HepG2 (cell line): ENCODE measurements at regions not wholly inside any gene's neighbourhood (a gene's known extent, or its start where the extent isn't known, plus 50 kb on each side); places are given as distances from the start of the nearest gene placed in this dataset.

Source experiments
- ATAC-seq: fragments of 200-7000 bp; cut with Tn5 transposase; 3 replicates; pipeline ENCODE4 v1.9.1; 2020; ENCODE audit warnings: mild to moderate bottlenecking, moderate library complexity
- BruUV-seq: library from RNA; stranded (reverse); fragments of 400-500 nt; replicated peaks from 2 replicates; lab custom pipeline; 2021; lab: Mats Ljungman, UMichigan
- CTCF ChIA-PET: fragments of 300-600 bp; formaldehyde crosslinking; extraction: SDS; loops from one replicate; lab custom pipeline; 2021; ENCODE audit warnings: low total read pairs, inconsistent platforms, low intra/inter-chr PET ratio; lab: Yijun Ruan, JAX
- POLR2A ChIA-PET: fragments of 350-600 bp; sonication (Branson Sonifier 250); formaldehyde crosslinking; loops from one replicate; lab custom pipeline; 2020; ENCODE audit warnings: antibody characterized with exemption, inconsistent platforms; lab: Yijun Ruan, JAX
- DNase-seq: peaks from one replicate; pipeline ENCODE4 v3.0.0-alpha.2; 2015; ENCODE audit warnings: low spot score
- FAIRE-seq: peaks from 3 replicates; lab custom pipeline; 2011; peaks lifted over from hg19 to GRCh38; lab: Jason Lieb, UNC
- H2AFZ ChIP-seq: one replicate; pipeline ENCODE4 v1.6.1; 2011; ENCODE audit warnings: low read length, inconsistent platforms
- H3K27ac ChIP-seq: fragments of 300-600 bp; 3 replicates; pipeline ENCODE4 v1.8.0; 2011; ENCODE audit warnings: mixed run types, mild to moderate bottlenecking, mixed read lengths, low read length, inconsistent platforms; ENCODE audit not compliant: insufficient read depth; ENCODE audit errors: extremely low read length
- H3K27me3 ChIP-seq, 2 experiments: fragments of 200-600 bp in 1 of 2; 2 replicates in 1 of 2; 3 replicates in 1 of 2; pipeline versions ENCODE4 v1.6.0 to v1.8.0; 2011; ENCODE audit warnings: low read length in 2 of 2, mild to moderate bottlenecking in 2 of 2, moderate library complexity in 2 of 2, inconsistent platforms in 1 of 2; ENCODE audit not compliant: insufficient read depth in 2 of 2, control insufficient read depth in 1 of 2
- H3K36me3 ChIP-seq, 2 experiments: fragments of 200-600 bp in 1 of 2; replicated peaks in 1 of 2; 2 replicates in 1 of 2; 3 replicates in 1 of 2; pipeline versions ENCODE4 v1.5.1 to v1.8.0; 2011; ENCODE audit warnings: low read length in 2 of 2, inconsistent platforms in 1 of 2; ENCODE audit not compliant: insufficient read depth in 2 of 2, control insufficient read depth in 1 of 2
- H3K4me1 ChIP-seq: 2 replicates; pipeline ENCODE4 v1.5.1; 2012; ENCODE audit warnings: low read length, inconsistent platforms; ENCODE audit not compliant: insufficient read depth
- H3K4me2 ChIP-seq: 2 replicates; pipeline ENCODE4 v1.6.0; 2011; ENCODE audit warnings: low read depth, low read length, inconsistent platforms
- H3K4me3 ChIP-seq, 3 experiments: fragments of 200-600 bp in 1 of 3; sonication (generic), shearing (Covaris generic) in 1 of 3; replicated peaks in 1 of 3; 2 replicates each; pipeline ENCODE4 v1.5.1; 2011 to 2016; ENCODE audit warnings: low read length in 3 of 3, inconsistent platforms in 2 of 3, low read depth in 2 of 3, mild to moderate bottlenecking in 2 of 3, control low read depth in 1 of 3, mixed read lengths in 1 of 3; ENCODE audit not compliant: insufficient read depth in 1 of 3
- H3K79me2 ChIP-seq: one replicate; pipeline ENCODE4 v1.6.1; 2011; ENCODE audit warnings: low read length, inconsistent platforms; ENCODE audit not compliant: insufficient read depth
- H3K9ac ChIP-seq: 2 replicates; pipeline ENCODE4 v1.6.0; 2011; ENCODE audit warnings: mild to moderate bottlenecking, low read depth, low read length, inconsistent platforms; ENCODE audit not compliant: insufficient read depth
- H3K9me3 ChIP-seq: 2 replicates; pipeline ENCODE4 v1.5.1; 2012; ENCODE audit warnings: mild to moderate bottlenecking, low read length
- H4K20me1 ChIP-seq: 2 replicates; pipeline ENCODE4 v1.6.0; 2011; ENCODE audit warnings: inconsistent platforms, mild to moderate bottlenecking, low read length, moderate library complexity; ENCODE audit not compliant: insufficient read depth
- JUND ChIP-seq: sonication (generic); formaldehyde crosslinking; IDR thresholded peaks from 2 replicates; pipeline ENCODE4 v1.8.0; 2022; ENCODE audit warnings: mild to moderate bottlenecking, missing genetic modification reagents
- KDM4B ChIP-seq: sonication (generic); formaldehyde crosslinking; IDR thresholded peaks from 2 replicates; pipeline ENCODE4 v1.4.0; 2020; ENCODE audit warnings: missing genetic modification reagents
- KLF6 ChIP-seq: IDR thresholded peaks from 2 replicates; pipeline ENCODE4 v1.8.0; 2016; ENCODE audit warnings: missing biosample characterization, missing genetic modification reagents
- MTF2 ChIP-seq: sonication (generic); formaldehyde crosslinking; IDR thresholded peaks from 2 replicates; pipeline ENCODE4 v1.5.0; 2020; ENCODE audit warnings: missing genetic modification reagents, borderline replicate concordance
- ONECUT2 ChIP-seq: sonication (generic); formaldehyde crosslinking; IDR thresholded peaks from 2 replicates; pipeline ENCODE4 v1.4.0; 2020; ENCODE audit warnings: missing genetic modification reagents
- RFXANK ChIP-seq: IDR thresholded peaks from 2 replicates; pipeline ENCODE4 v1.6.1; 2016
- SOX13 ChIP-seq, 3 experiments: fragments of 450-650 bp in 1 of 3; sonication (generic) in 1 of 3; formaldehyde crosslinking in 1 of 3; IDR thresholded peaks in 2 of 3; conservative IDR thresholded peaks in 1 of 3; 2 replicates each; pipeline versions ENCODE4 v1.5.0 to v1.6.1; 2016 to 2020; ENCODE audit warnings: antibody characterized with exemption in 1 of 3, mild to moderate bottlenecking in 1 of 3, missing compliant biosample characterization in 1 of 3, missing genetic modification reagents in 1 of 3, moderate library complexity in 1 of 3
- ZNF180 ChIP-seq: sonication (generic); formaldehyde crosslinking; IDR thresholded peaks from 2 replicates; pipeline ENCODE4 v1.4.0; 2020; ENCODE audit warnings: low read depth, missing genetic modification reagents, borderline replicate concordance
- ZNF296 ChIP-seq: sonication (generic); formaldehyde crosslinking; conservative IDR thresholded peaks from 2 replicates; pipeline ENCODE4 v1.5.0; 2020; ENCODE audit warnings: mild to moderate bottlenecking, missing genetic modification reagents
- ZSCAN20 ChIP-seq: sonication (generic); formaldehyde crosslinking; IDR thresholded peaks from 2 replicates; pipeline ENCODE4 v1.4.0; 2020; ENCODE audit warnings: missing genetic modification reagents, mild to moderate bottlenecking, borderline replicate concordance
- WGBS: methylation state at CpG from one replicate; pipeline ENCODE4 v1.1.6; 2017; ENCODE audit warnings: low lambda C conversion rate; 5-methylcytosine and 5-hydroxymethylcytosine counted together
- in situ Hi-C: cut with HindIII; loops from 2 replicates; pipeline ENCODE4 v1.10.0; 2017; ENCODE audit warnings: low pct_unique_long_range_greater_than_20kb; ENCODE audit not compliant: extremely low pct_ligation_motif_present
- intact Hi-C: fragments of 100-400 bp; cut with micrococcal nuclease; formaldehyde crosslinking; loops from one replicate; pipeline ENCODE4 v1.10.0; 2022; ENCODE audit not compliant: unreplicated experiment
- TF ChIP-seq, protein P1 (sequence below): sonication (generic); formaldehyde crosslinking; IDR thresholded peaks from 2 replicates; pipeline ENCODE4 v1.5.1; 2020; ENCODE audit warnings: missing genetic modification reagents, mild to moderate bottlenecking, borderline replicate concordance
- TF ChIP-seq, protein P2 (sequence below): sonication (generic); formaldehyde crosslinking; IDR thresholded peaks from 2 replicates; pipeline ENCODE4 v1.5.1; 2020; ENCODE audit warnings: missing genetic modification reagents, mild to moderate bottlenecking, borderline replicate concordance
- TF ChIP-seq, protein P3 (sequence below): sonication (generic); formaldehyde crosslinking; IDR thresholded peaks from 2 replicates; pipeline ENCODE4 v1.4.0; 2020; ENCODE audit warnings: missing genetic modification reagents
- TF ChIP-seq, protein P4 (sequence below): sonication (generic); formaldehyde crosslinking; IDR thresholded peaks from 2 replicates; pipeline ENCODE4 v1.5.1; 2020; ENCODE audit warnings: mild to moderate bottlenecking, missing genetic modification reagents, moderate library complexity
- TF ChIP-seq, protein P5 (sequence below): sonication (generic); formaldehyde crosslinking; IDR thresholded peaks from 2 replicates; pipeline ENCODE4 v1.5.0; 2020; ENCODE audit warnings: missing genetic modification reagents

DNA sequence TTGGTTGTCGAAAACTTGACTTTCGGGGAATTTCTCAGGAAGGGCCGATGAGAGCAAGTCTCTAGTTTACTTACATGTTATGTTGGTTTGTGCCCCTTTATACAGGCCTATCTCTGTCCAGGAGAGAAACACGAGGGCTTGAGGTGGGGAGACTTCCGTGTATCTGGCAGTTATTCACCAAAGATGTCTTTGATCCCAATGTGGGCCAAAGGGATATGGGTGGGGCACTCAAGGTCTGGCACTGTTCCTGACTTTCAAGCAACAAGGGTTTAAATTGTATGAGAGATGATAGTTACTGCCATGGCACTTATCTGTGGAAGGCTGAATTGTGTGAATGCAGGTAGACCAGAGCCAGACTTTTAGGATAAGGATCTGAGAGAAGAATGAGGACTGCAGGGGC is 137.2 kb upstream of the DHRS4 start:
- Histone ChIP-seq H3K9me3 (no peaks in the 10 kb centered on the region), H2AFZ (no peak overlapping the region), H3K9ac (no peak overlapping the region), H4K20me1 (no peaks in the 10 kb centered on the region), H3K27ac (no peak overlapping the region), H3K4me1 (no peaks in the 10 kb centered on the region), H3K4me2 (no peak overlapping the region), H3K27me3 (no peaks in the 10 kb centered on the region), H3K36me3 (no peaks in the 10 kb centered on the region), H3K4me3 (no peak overlapping the region), H3K79me2 (no peaks in the 10 kb centered on the region)
- no peak for DNase-seq
- in situ Hi-C loops (no loop called here), intact Hi-C loops (no loop called here)
- FAIRE-seq, result no peak
- ChIA-PET POLR2A (no interaction called here), CTCF (no interaction called here)
- BruUV-seq, result no TSS peak
- WGBS, result 5% methylated on average over 5 of the region's 5 CpGs
- no peak for ATAC-seq
- TF ChIP-seq JUND (CRISPR knock-in tag) (no peak), KDM4B (CRISPR knock-in tag) (no peak), ZNF296 (CRISPR knock-in tag) (no peak), KLF6 (CRISPR knock-in tag) (no peak), ONECUT2 (CRISPR knock-in tag) (no peak), SOX13 (IDR thresholded peaks at IDR 0.05) (no peak), SOX13 (CRISPR knock-in tag; conservative IDR thresholded peaks at IDR 0.05 in 1 of 2, IDR thresholded peaks at IDR 0.05 in 1 of 2) (no peak), RFXANK (no peak), MTF2 (CRISPR knock-in tag) (no peak), ZNF180 (no peak), ZSCAN20 (CRISPR knock-in tag) (no peak)
- TF ChIP-seq, protein P1, sequence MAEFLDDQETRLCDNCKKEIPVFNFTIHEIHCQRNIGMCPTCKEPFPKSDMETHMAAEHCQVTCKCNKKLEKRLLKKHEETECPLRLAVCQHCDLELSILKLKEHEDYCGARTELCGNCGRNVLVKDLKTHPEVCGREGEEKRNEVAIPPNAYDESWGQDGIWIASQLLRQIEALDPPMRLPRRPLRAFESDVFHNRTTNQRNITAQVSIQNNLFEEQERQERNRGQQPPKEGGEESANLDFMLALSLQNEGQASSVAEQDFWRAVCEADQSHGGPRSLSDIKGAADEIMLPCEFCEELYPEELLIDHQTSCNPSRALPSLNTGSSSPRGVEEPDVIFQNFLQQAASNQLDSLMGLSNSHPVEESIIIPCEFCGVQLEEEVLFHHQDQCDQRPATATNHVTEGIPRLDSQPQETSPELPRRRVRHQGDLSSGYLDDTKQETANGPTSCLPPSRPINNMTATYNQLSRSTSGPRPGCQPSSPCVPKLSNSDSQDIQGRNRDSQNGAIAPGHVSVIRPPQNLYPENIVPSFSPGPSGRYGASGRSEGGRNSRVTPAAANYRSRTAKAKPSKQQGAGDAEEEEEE (CRISPR knock-in tag), result no peak
- TF ChIP-seq, protein P2, sequence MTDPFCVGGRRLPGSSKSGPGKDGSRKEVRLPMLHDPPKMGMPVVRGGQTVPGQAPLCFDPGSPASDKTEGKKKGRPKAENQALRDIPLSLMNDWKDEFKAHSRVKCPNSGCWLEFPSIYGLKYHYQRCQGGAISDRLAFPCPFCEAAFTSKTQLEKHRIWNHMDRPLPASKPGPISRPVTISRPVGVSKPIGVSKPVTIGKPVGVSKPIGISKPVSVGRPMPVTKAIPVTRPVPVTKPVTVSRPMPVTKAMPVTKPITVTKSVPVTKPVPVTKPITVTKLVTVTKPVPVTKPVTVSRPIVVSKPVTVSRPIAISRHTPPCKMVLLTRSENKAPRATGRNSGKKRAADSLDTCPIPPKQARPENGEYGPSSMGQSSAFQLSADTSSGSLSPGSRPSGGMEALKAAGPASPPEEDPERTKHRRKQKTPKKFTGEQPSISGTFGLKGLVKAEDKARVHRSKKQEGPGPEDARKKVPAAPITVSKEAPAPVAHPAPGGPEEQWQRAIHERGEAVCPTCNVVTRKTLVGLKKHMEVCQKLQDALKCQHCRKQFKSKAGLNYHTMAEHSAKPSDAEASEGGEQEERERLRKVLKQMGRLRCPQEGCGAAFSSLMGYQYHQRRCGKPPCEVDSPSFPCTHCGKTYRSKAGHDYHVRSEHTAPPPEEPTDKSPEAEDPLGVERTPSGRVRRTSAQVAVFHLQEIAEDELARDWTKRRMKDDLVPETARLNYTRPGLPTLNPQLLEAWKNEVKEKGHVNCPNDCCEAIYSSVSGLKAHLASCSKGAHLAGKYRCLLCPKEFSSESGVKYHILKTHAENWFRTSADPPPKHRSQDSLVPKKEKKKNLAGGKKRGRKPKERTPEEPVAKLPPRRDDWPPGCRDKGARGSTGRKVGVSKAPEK (CRISPR knock-in tag), result no peak
- TF ChIP-seq, protein P3, sequence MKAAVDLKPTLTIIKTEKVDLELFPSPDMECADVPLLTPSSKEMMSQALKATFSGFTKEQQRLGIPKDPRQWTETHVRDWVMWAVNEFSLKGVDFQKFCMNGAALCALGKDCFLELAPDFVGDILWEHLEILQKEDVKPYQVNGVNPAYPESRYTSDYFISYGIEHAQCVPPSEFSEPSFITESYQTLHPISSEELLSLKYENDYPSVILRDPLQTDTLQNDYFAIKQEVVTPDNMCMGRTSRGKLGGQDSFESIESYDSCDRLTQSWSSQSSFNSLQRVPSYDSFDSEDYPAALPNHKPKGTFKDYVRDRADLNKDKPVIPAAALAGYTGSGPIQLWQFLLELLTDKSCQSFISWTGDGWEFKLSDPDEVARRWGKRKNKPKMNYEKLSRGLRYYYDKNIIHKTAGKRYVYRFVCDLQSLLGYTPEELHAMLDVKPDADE (CRISPR knock-in tag), result no peak
- TF ChIP-seq, protein P4, sequence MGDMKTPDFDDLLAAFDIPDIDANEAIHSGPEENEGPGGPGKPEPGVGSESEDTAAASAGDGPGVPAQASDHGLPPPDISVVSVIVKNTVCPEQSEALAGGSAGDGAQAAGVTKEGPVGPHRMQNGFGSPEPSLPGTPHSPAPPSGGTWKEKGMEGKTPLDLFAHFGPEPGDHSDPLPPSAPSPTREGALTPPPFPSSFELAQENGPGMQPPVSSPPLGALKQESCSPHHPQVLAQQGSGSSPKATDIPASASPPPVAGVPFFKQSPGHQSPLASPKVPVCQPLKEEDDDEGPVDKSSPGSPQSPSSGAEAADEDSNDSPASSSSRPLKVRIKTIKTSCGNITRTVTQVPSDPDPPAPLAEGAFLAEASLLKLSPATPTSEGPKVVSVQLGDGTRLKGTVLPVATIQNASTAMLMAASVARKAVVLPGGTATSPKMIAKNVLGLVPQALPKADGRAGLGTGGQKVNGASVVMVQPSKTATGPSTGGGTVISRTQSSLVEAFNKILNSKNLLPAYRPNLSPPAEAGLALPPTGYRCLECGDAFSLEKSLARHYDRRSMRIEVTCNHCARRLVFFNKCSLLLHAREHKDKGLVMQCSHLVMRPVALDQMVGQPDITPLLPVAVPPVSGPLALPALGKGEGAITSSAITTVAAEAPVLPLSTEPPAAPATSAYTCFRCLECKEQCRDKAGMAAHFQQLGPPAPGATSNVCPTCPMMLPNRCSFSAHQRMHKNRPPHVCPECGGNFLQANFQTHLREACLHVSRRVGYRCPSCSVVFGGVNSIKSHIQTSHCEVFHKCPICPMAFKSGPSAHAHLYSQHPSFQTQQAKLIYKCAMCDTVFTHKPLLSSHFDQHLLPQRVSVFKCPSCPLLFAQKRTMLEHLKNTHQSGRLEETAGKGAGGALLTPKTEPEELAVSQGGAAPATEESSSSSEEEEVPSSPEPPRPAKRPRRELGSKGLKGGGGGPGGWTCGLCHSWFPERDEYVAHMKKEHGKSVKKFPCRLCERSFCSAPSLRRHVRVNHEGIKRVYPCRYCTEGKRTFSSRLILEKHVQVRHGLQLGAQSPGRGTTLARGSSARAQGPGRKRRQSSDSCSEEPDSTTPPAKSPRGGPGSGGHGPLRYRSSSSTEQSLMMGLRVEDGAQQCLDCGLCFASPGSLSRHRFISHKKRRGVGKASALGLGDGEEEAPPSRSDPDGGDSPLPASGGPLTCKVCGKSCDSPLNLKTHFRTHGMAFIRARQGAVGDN (CRISPR knock-in tag), result no peak
- TF ChIP-seq, protein P5, sequence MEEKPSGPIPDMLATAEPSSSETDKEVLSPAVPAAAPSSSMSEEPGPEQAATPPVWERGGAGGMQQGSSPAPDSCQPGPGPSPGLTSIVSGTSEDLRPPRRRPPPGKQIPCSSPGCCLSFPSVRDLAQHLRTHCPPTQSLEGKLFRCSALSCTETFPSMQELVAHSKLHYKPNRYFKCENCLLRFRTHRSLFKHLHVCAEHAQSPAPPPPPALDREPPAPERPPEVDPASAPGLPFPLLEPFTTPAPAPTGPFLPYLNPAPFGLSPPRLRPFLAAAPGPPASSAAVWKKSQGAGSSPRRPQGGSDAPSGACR (CRISPR knock-in tag), result no peak
